Body of pancreas (tissue), 4 donors: ENCODE measurements at regions not wholly inside any gene's neighbourhood (a gene's known extent, or its start where the extent isn't known, plus 50 kb on each side); places are given as distances from the start of the nearest gene placed in this dataset.

ENCODE experiments used
- ATAC-seq: fragments of 150-250 bp; one replicate; pipeline ENCODE4 v1.9.1; 2016
- DNase-seq, 4 donors: peaks; one replicate each; pipeline ENCODE4 v3.0.0-alpha.2; 2019
- H3K27ac ChIP-seq, 4 donors: fragments of 200-600 bp; sonication (generic); 1 replicate in 3 of 4; 2 replicates in 1 of 4; pipeline versions ENCODE4 v1.5.1 to v1.6.1; 2016 to 2019; ENCODE audit warnings: mild to moderate bottlenecking in 1 of 4, mixed read lengths in 1 of 4, moderate library complexity in 1 of 4
- H3K27me3 ChIP-seq, 2 donors: fragments of 200-600 bp; sonication (generic); one replicate each; pipeline ENCODE4 v1.6.0; 2016; ENCODE audit warnings: mild to moderate bottlenecking in 1 of 2
- H3K36me3 ChIP-seq, 2 donors: fragments of 200-600 bp; sonication (generic); replicated peaks in 1 of 2; 2 replicates each; pipeline ENCODE4 v1.5.1; 2016; ENCODE audit warnings: low read depth in 2 of 2; ENCODE audit not compliant: insufficient read depth in 1 of 2
- H3K4me1 ChIP-seq: fragments of 200-600 bp; sonication (generic); one replicate; pipeline ENCODE4 v1.6.0; 2016
- H3K4me3 ChIP-seq, 2 donors: fragments of 200-600 bp; sonication (generic); 1 replicate in 1 of 2; 2 replicates in 1 of 2; pipeline ENCODE4 v1.5.1; 2016 to 2019
- H3K9me3 ChIP-seq, 3 donors: fragments of 200-600 bp; sonication (generic); 1 replicate in 2 of 3; 2 replicates in 1 of 3; pipeline ENCODE4 v1.5.1; 2016
- CTCF ChIP-seq, 7 experiments: fragments of 450-650 bp in 4 of 7; fragments of 200-600 bp in 3 of 7; sonication (generic) in 3 of 7; IDR thresholded peaks; one replicate each; pipeline ENCODE4 v1.5.1; 2016 to 2019; ENCODE audit warnings: antibody characterized with exemption in 7 of 7
- POLR2A ChIP-seq, 3 donors: fragments of 450-650 bp; IDR thresholded peaks; one replicate each; pipeline ENCODE4 v1.6.1; 2016; ENCODE audit warnings: antibody characterized with exemption in 3 of 3, mild to moderate bottlenecking in 2 of 3
- WGBS, 2 donors: methylation state at CpG; one replicate each; pipeline ENCODE4 v1.1.5; 2017; 5-methylcytosine and 5-hydroxymethylcytosine counted together
- intact Hi-C: fragments of 100-400 bp; cut with DNase I; formaldehyde crosslinking; loops from one replicate; pipeline ENCODE4 v1.15.1; 2023

- Histone ChIP-seq H3K9me3 (no peaks in the 10 kb centered on the region), H3K4me1 (no peaks in the 10 kb centered on the region), H3K27me3 (no peaks in the 10 kb centered on the region), H3K36me3 (no peaks in the 10 kb centered on the region), H3K27ac (no peak overlapping the region), H3K4me3 (no peak overlapping the region)
- WGBS, 2 donors, result 58 to 69% methylated on average over 2 of the region's 2 CpGs
- intact Hi-C loops, result no loop called here
- ATAC-seq, result no peak
- no peak for DNase-seq
- no peak for TF ChIP-seq POLR2A (IDR thresholded peaks at IDR 0.05)
- no peak for TF ChIP-seq CTCF (IDR thresholded peaks at IDR 0.05)
Measured at GRCh38 chr1:164969253-164969652, 387.3 kb downstream of the LMX1A start.

GRCh38 chr1:164967300-164967699, 389.2 kb downstream of the LMX1A start:
- Histone ChIP-seq H3K4me3 (no peak overlapping the region), H3K27me3 (no peaks in the 10 kb centered on the region), H3K27ac (no peak overlapping the region), H3K9me3 (no peaks in the 10 kb centered on the region), H3K4me1 (no peaks in the 10 kb centered on the region), H3K36me3 (no peaks in the 10 kb centered on the region)
- no peak for DNase-seq
- intact Hi-C loops, result no loop called here
- TF ChIP-seq CTCF (IDR thresholded peaks at IDR 0.05) (no peak), POLR2A (IDR thresholded peaks at IDR 0.05) (no peak)
- ATAC-seq, result no peak

- WGBS, 2 donors, result 47 to 48% methylated on average over 2 of the region's 2 CpGs
- TF ChIP-seq CTCF (IDR thresholded peaks at IDR 0.05) (no peak), POLR2A (IDR thresholded peaks at IDR 0.05) (no peak)
Measured at GRCh38 chr1:164961715-164962114, 394.8 kb downstream of the LMX1A start.

GRCh38 chr1:164958982-164959768, 397.3 kb downstream of the LMX1A start:
- no peaks in the 10 kb centered on the region for H3K9me3 ChIP-seq
- TF ChIP-seq CTCF (IDR thresholded peaks at IDR 0.05) (no peak), POLR2A (IDR thresholded peaks at IDR 0.05) (no peak)
- DNase-seq (no peak), ATAC-seq (no peak)
- no peaks in the 10 kb centered on the region for H3K36me3 ChIP-seq
- intact Hi-C loops, result no loop called here
- 70 to 71% methylated on average over 6 of the region's 6 CpGs for WGBS, 2 donors
- H3K4me3 ChIP-seq, result no peak overlapping the region
- H3K27me3 ChIP-seq, result no peaks in the 10 kb centered on the region
- no peaks in the 10 kb centered on the region for H3K4me1 ChIP-seq
- H3K27ac ChIP-seq, result no peak overlapping the region

More at GRCh38 chr1:164961715-164962114, 394.8 kb downstream of the LMX1A start:
- intact Hi-C loops, result no loop called here
- ATAC-seq (no peak), DNase-seq (no peak)
- Histone ChIP-seq H3K27me3 (no peaks in the 10 kb centered on the region), H3K4me3 (no peak overlapping the region), H3K36me3 (no peaks in the 10 kb centered on the region), H3K9me3 (no peaks in the 10 kb centered on the region), H3K4me1 (no peaks in the 10 kb centered on the region), H3K27ac (no peak overlapping the region)

- no peak for DNase-seq
- H3K4me3 ChIP-seq, result no peak overlapping the region
- no peaks in the 10 kb centered on the region for H3K4me1 ChIP-seq
- no peak for TF ChIP-seq CTCF (IDR thresholded peaks at IDR 0.05)
- no peak for TF ChIP-seq POLR2A (IDR thresholded peaks at IDR 0.05)
- H3K36me3 ChIP-seq, result no peaks in the 10 kb centered on the region
- no peak overlapping the region for H3K27ac ChIP-seq
- peaks cover 0 to 5% (median 0%) of the 10 kb centered on the region in 3 donors for H3K9me3 ChIP-seq
- 41 to 48% methylated on average over 3 of the region's 3 CpGs for WGBS, 2 donors
- intact Hi-C loops, result no loop called here
- no peaks in the 10 kb centered on the region for H3K27me3 ChIP-seq
- no peak for ATAC-seq
Measured at GRCh38 chr1:164953815-164954214, 394.8 kb downstream of the PBX1 start.
